Stomach (tissue), 8 donors: ENCODE measurements at regions not wholly inside any gene's neighbourhood (a gene's known extent, or its start where the extent isn't known, plus 50 kb on each side); places are given as distances from the start of the nearest gene placed in this dataset.

Experiments
- DNase-seq, 2 donors: peaks; one replicate each; pipeline versions ENCODE4 v3.0.0 to v3.0.0-alpha.2; 2013 to 2019
- H3K27ac ChIP-seq, 5 donors: fragments of 200-600 bp in 4 of 5; sonication (generic) in 4 of 5; one replicate each; pipeline ENCODE4 v1.5.1; 2013 to 2019; ENCODE audit warnings: mild to moderate bottlenecking in 1 of 5, moderate library complexity in 1 of 5
- H3K27me3 ChIP-seq, 3 donors: fragments of 200-600 bp; sonication (generic); one replicate each; pipeline ENCODE4 v1.5.1; 2017 to 2019; ENCODE audit warnings: mixed run types in 1 of 3
- H3K36me3 ChIP-seq, 4 donors: fragments of 200-600 bp; sonication (generic); 1 replicate in 3 of 4; 2 replicates in 1 of 4; pipeline ENCODE4 v1.5.1; 2016 to 2019
- H3K4me1 ChIP-seq, 4 donors: fragments of 200-600 bp; sonication (generic); one replicate each; pipeline ENCODE4 v1.5.1; 2016 to 2019
- H3K4me3 ChIP-seq, 4 donors: fragments of 200-600 bp; sonication (generic) in 3 of 4; one replicate each; pipeline ENCODE4 v1.5.1; 2016 to 2019; ENCODE audit warnings: mild to moderate bottlenecking in 1 of 4
- H3K9me3 ChIP-seq, 4 donors: fragments of 200-600 bp; sonication (generic); one replicate each; pipeline ENCODE4 v1.5.1; 2016 to 2019
- EP300 ChIP-seq: sonication (generic); formaldehyde crosslinking; IDR thresholded peaks from one replicate; pipeline ENCODE4 v1.6.1; 2017; ENCODE audit warnings: antibody characterized with exemption
- POLR2A ChIP-seq, 4 donors: fragments of 450-650 bp; IDR thresholded peaks; one replicate each; pipeline ENCODE4 v1.6.1; 2016; ENCODE audit warnings: antibody characterized with exemption in 4 of 4, control low read depth in 2 of 4, mild to moderate bottlenecking in 1 of 4, moderate library complexity in 1 of 4
- POLR2AphosphoS5 ChIP-seq, 3 donors: sonication (generic); formaldehyde crosslinking; IDR thresholded peaks; one replicate each; pipeline ENCODE4 v1.6.1; 2016; ENCODE audit warnings: antibody characterized with exemption in 3 of 3
- WGBS, 5 donors: extraction: QIAGEN DNeasy Blood & Tissue Kit in 3 of 5; methylation state at CpG; one replicate each; pipeline versions ENCODE4 v1.1.5 to v1.1.7; 2013 to 2018; 5-methylcytosine and 5-hydroxymethylcytosine counted together
- intact Hi-C: fragments of 100-400 bp; cut with DNase I; formaldehyde crosslinking; loops from one replicate; pipeline ENCODE4 v1.15.1; 2023; ENCODE audit warnings: low total_unique reads
- TF ChIP-seq, protein P1 (sequence below), 7 experiments: fragments of 450-650 bp in 4 of 7; fragments of 200-600 bp in 3 of 7; sonication (generic) in 3 of 7; IDR thresholded peaks; one replicate each; pipeline ENCODE4 v1.5.1; 2016 to 2019; ENCODE audit warnings: antibody characterized with exemption in 7 of 7, control low read depth in 2 of 7, mild to moderate bottlenecking in 1 of 7
- donor health status: healthy with polysubstance abuse.
- donor health status: Bipolar disorder and iron deficiency.
- donor health status: healthy.

DNA sequence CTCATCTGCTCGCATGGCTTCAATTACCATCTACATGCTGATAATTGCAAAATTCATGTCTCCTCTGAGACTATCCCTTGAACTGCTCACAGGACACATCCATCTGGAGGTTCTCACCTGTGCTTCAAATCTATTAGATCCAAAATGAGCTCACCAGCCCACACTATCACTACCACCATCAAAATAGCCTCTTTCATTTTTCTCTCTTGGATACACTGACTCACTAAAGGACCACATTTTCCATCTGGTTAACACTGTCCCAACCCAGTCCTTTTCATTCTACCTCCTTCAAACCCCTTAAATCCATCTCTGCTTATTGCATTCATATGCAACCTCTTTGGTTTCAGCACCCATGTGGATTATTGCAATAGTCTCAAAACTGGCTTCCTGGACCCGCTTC is 497.6 kb downstream of the MID1IP1 start:
- intact Hi-C loops: no loop called here
- H3K36me3 ChIP-seq: no peaks in the 10 kb centered on the region
- peaks cover 0 to 6% (median 0%) of the 10 kb centered on the region in 3 donors for H3K27me3 ChIP-seq
- H3K4me3 ChIP-seq: no peak overlapping the region
- peaks cover 0 to 35% (median 20%) of the 10 kb centered on the region in 4 donors for H3K9me3 ChIP-seq
- WGBS, 5 donors: 88 to 98% (median 97%) methylated on average over 2 of the region's 2 CpGs
- no peak overlapping the region for H3K27ac ChIP-seq
- no peaks in the 10 kb centered on the region for H3K4me1 ChIP-seq
- TF ChIP-seq POLR2AphosphoS5 (IDR thresholded peaks at IDR 0.05) (no peak), EP300 (no peak), POLR2A (IDR thresholded peaks at IDR 0.05) (no peak)
- TF ChIP-seq, protein P1, sequence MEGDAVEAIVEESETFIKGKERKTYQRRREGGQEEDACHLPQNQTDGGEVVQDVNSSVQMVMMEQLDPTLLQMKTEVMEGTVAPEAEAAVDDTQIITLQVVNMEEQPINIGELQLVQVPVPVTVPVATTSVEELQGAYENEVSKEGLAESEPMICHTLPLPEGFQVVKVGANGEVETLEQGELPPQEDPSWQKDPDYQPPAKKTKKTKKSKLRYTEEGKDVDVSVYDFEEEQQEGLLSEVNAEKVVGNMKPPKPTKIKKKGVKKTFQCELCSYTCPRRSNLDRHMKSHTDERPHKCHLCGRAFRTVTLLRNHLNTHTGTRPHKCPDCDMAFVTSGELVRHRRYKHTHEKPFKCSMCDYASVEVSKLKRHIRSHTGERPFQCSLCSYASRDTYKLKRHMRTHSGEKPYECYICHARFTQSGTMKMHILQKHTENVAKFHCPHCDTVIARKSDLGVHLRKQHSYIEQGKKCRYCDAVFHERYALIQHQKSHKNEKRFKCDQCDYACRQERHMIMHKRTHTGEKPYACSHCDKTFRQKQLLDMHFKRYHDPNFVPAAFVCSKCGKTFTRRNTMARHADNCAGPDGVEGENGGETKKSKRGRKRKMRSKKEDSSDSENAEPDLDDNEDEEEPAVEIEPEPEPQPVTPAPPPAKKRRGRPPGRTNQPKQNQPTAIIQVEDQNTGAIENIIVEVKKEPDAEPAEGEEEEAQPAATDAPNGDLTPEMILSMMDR (IDR thresholded peaks at IDR 0.05): no peak
- DNase-seq: no peak

DNA sequence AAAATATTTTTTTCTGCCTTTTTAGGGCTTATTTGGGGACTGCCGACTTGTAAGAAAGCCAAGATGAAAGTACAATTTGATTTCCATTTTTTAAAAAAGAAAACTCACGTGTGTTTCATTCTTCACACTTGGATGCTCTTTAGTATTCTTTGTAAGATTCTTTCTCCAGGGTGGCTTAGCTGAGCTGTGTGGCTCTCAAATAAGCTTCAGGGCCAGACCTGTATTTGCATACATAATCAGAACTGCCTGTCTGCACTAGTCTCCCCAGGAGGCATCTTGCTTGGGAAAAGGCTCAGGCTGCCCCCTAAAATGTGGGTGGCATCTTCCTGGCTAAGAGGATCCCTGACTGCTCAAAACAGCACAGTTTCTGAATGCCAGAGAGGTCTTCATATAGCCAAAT is 498.4 kb downstream of the MID1IP1 start:
- Histone ChIP-seq H3K27ac (no peak overlapping the region), H3K4me1 (no peaks in the 10 kb centered on the region), H3K36me3 (no peaks in the 10 kb centered on the region), H3K4me3 (no peak overlapping the region), H3K9me3 (peaks cover 0 to 37% (median 20%) of the 10 kb centered on the region in 4 donors), H3K27me3 (peaks cover 0 to 6% (median 0%) of the 10 kb centered on the region in 3 donors)
- intact Hi-C loops: no loop called here
- DNase-seq: no peak
- TF ChIP-seq EP300 (no peak), POLR2A (IDR thresholded peaks at IDR 0.05) (no peak), POLR2AphosphoS5 (IDR thresholded peaks at IDR 0.05) (no peak)
- TF ChIP-seq, protein P1 (IDR thresholded peaks at IDR 0.05): no peak
- WGBS, 5 donors: 51 to 93% (median 86%) methylated on average over 2 of the region's 2 CpGs

GRCh38 chrX:39301036-39301435 is 499.8 kb downstream of the MID1IP1 start:
- TF ChIP-seq EP300: no peak
- TF ChIP-seq POLR2AphosphoS5 (IDR thresholded peaks at IDR 0.05): no peak
- TF ChIP-seq, protein P1 (IDR thresholded peaks at IDR 0.05): no peak
- intact Hi-C loops: no loop called here
- Histone ChIP-seq H3K27ac (no peak overlapping the region), H3K9me3 (peaks cover 0 to 28% (median 16%) of the 10 kb centered on the region in 4 donors), H3K27me3 (peaks cover 0 to 6% (median 0%) of the 10 kb centered on the region in 3 donors), H3K4me1 (no peaks in the 10 kb centered on the region), H3K36me3 (no peaks in the 10 kb centered on the region), H3K4me3 (no peak overlapping the region)
- DNase-seq: no peak
- WGBS, 5 donors: 56 to 90% (median 67%) methylated on average over 1 of the region's 1 CpG

DNA sequence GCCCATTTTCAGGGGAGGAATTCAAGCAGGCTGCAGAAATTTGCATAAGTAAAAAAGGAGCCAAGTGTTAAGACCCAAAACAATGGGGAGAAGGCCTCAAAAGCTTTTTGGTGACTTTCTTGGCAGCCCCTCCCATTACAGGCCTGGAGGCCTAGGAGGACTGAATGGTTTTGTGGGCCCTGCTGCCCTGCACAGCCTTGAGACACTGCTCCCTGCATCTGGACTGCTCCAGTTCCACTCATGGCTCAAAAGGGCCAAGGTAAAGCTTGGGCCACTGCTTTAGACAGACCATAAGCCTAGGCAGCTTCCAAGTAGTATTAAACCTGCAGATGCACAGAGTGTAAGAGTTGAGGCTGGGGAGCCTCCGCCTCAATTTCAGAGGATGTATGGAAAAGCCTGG is 501.6 kb downstream of the MID1IP1 start:
- Histone ChIP-seq H3K27ac (no peak overlapping the region), H3K36me3 (no peaks in the 10 kb centered on the region), H3K9me3 (peaks cover 0 to 21% (median 14%) of the 10 kb centered on the region in 4 donors), H3K4me1 (no peaks in the 10 kb centered on the region), H3K27me3 (peaks cover 0 to 6% (median 0%) of the 10 kb centered on the region in 3 donors), H3K4me3 (no peak overlapping the region)
- 93 to 100% (median 96%) methylated on average over 1 of the region's 1 CpG; no CpG with 5 or more reads in 1 of the 5 donors for WGBS, 5 donors
- intact Hi-C loops: no loop called here
- DNase-seq: no peak
- TF ChIP-seq EP300: no peak
- TF ChIP-seq, protein P1 (IDR thresholded peaks at IDR 0.05): no peak
- no peak for TF ChIP-seq POLR2A (IDR thresholded peaks at IDR 0.05)
- no peak for TF ChIP-seq POLR2AphosphoS5 (IDR thresholded peaks at IDR 0.05)
